ENCODE measurements at regions not wholly inside any gene's neighbourhood (a gene's known extent, or its start where the extent isn't known, plus 50 kb on each side); places are given as distances from the start of the nearest gene placed in this dataset.

GRCh38 chr13:71046360-71047079 lies 820.5 kb downstream of the DACH1 start:
- DNase-seq (ENCODE audit: low read depth): no peak
- TF ChIP-seq, protein P1, sequence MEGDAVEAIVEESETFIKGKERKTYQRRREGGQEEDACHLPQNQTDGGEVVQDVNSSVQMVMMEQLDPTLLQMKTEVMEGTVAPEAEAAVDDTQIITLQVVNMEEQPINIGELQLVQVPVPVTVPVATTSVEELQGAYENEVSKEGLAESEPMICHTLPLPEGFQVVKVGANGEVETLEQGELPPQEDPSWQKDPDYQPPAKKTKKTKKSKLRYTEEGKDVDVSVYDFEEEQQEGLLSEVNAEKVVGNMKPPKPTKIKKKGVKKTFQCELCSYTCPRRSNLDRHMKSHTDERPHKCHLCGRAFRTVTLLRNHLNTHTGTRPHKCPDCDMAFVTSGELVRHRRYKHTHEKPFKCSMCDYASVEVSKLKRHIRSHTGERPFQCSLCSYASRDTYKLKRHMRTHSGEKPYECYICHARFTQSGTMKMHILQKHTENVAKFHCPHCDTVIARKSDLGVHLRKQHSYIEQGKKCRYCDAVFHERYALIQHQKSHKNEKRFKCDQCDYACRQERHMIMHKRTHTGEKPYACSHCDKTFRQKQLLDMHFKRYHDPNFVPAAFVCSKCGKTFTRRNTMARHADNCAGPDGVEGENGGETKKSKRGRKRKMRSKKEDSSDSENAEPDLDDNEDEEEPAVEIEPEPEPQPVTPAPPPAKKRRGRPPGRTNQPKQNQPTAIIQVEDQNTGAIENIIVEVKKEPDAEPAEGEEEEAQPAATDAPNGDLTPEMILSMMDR (IDR thresholded peaks at IDR 0.05; ENCODE audit: insufficient read depth, low read depth, low read length, missing control alignments): no peak
- H3K4me3 ChIP-seq (ENCODE audit: low read length): no peak overlapping the region

DNA sequence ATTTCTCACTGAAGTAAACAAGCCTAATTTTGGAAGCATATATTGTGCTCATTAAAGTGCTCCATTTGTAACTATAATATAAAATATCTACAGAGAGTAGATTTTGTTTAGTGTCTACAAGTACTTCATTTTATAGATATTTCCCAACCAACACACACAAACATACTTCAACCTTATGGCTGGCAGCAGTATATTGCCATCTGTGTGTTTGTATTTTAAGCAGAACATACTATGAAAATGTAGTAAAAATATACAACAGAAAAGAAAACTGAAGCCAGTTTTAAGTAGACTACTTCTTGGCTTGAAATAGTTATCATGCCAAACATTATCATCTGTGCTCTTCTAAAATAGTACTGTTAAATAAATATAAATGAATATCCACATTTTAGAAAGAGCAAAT lies 821.9 kb downstream of the DACH1 start:
- TF ChIP-seq, protein P1 (IDR thresholded peaks at IDR 0.05; ENCODE audit: insufficient read depth, low read depth, low read length, missing control alignments): no peak
- no peak overlapping the region for H3K4me3 ChIP-seq (ENCODE audit: low read length)
- no peak for DNase-seq (ENCODE audit: low read depth)

DNA sequence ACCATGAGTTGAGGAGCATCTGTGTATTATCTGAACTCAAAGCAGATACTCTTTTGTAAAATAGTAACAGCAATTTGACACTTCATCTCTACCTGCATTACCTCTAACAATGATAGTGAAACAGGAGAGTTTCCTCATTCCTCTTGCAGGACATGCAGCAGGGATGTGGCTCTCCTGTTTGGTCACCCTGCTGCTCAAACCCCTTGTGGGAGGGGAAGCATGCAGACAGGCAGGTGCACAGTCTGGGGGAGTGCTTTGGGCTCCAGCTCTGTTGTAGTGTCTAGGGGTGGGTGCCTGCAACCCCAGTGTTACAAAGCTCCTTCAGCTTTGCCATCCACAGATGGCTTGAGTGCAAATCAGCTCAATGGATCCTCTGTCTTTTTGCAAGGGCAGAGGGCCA lies 827.6 kb downstream of the DACH1 start:
- DNase-seq (ENCODE audit: low read depth): no peak
- TF ChIP-seq, protein P1 (IDR thresholded peaks at IDR 0.05; ENCODE audit: insufficient read depth, low read depth, low read length, missing control alignments): no peak
- H3K4me3 ChIP-seq (ENCODE audit: low read length): no peak overlapping the region

GRCh38 chr13:71034018-71034417 lies 833.0 kb downstream of the DACH1 start:
- DNase-seq (ENCODE audit: low read depth): no peak
- TF ChIP-seq, protein P1 (IDR thresholded peaks at IDR 0.05; ENCODE audit: insufficient read depth, low read depth, low read length, missing control alignments): no peak

GRCh38 chr13:71033026-71033425 lies 834.0 kb downstream of the DACH1 start:
- TF ChIP-seq, protein P1 (IDR thresholded peaks at IDR 0.05; ENCODE audit: insufficient read depth, low read depth, low read length, missing control alignments): no peak
- peak; percentile 4 for DNase-seq (ENCODE audit: low read depth)
- no peak overlapping the region for H3K4me3 ChIP-seq (ENCODE audit: low read length)

More at GRCh38 chr13:71034018-71034417, 833.0 kb downstream of the DACH1 start:
- no peak overlapping the region for H3K4me3 ChIP-seq (ENCODE audit: low read length)

DNA sequence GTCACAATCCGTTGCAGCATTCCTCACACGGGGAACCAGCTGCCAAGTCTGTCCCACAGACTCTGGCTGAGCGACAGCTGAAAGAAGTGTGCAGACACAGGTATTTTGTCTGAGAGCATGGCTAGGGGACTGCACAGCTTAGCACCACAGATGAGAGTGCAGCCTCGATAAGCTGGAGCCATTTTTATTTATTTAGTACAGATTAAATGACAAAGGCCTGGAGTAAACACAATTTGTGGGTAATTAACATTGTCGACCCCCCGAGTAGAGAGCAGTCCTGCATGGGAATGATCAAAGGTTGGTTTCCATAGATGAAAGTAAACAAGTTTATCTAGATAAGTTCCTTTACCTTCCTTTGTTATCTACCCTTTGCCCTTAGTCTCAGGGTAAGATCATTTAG lies 836.2 kb downstream of the DACH1 start:
- TF ChIP-seq, protein P1 (IDR thresholded peaks at IDR 0.05; ENCODE audit: insufficient read depth, low read depth, low read length, missing control alignments): no peak
- no peak overlapping the region for H3K4me3 ChIP-seq (ENCODE audit: low read length)
- no peak for DNase-seq (ENCODE audit: low read depth)

DNA sequence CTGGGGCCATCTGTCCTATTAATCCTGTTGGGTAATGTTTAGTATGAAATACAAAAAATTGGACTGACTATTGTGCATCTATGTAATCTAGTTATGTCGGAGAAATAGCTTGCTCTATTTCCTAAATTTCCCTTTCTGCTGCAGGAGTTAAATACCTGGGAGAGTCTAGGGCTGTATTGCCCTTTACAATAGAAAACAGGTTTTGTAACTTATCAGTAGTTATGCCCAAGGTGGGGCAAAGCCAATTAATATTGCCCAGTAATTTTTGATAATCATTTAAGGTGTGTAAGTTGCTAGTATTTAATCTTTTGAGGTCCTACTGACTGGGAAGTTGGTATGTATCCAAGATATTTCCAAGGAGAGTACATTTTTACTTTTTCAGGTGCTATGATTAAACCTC lies 838.1 kb downstream of the DACH1 start:
- TF ChIP-seq, protein P1 (IDR thresholded peaks at IDR 0.05; ENCODE audit: insufficient read depth, low read depth, low read length, missing control alignments): no peak
- H3K4me3 ChIP-seq (ENCODE audit: low read length): no peak overlapping the region
- no peak for DNase-seq (ENCODE audit: low read depth)
